ENCODE measurements at regions not wholly inside any gene's neighbourhood (a gene's known extent, or its start where the extent isn't known, plus 50 kb on each side); places are given as distances from the start of the nearest gene placed in this dataset.

- H3K27me3 Mint-ChIP-seq (ENCODE audit: insufficient read depth, low read depth), result no peaks in the 10 kb centered on the region
- no peaks in the 10 kb centered on the region for H3K36me3 Mint-ChIP-seq
- Histone ChIP-seq H3K79me2 (ENCODE audit: low read depth) (no peaks in the 10 kb centered on the region), H3K9me3 (ENCODE audit: low read depth) (peaks cover 3% of the 10 kb centered on the region), H3K4me1 (peaks cover 21% of the 10 kb centered on the region), H3K4me2 (peak overlapping the region; percentile 65), H4K20me1 (ENCODE audit: low read depth) (no peaks in the 10 kb centered on the region), H3K9ac (no peak overlapping the region), H3K4me3 (no peak overlapping the region), H3K27ac (no peak overlapping the region), H3F3A (ENCODE audit: low read depth) (peaks cover 5% of the 10 kb centered on the region), H2AFZ (replicated peaks) (no peak overlapping the region), H3K27me3 (no peaks in the 10 kb centered on the region), H3K36me3 (no peaks in the 10 kb centered on the region)
- H3K27ac Mint-ChIP-seq, result no peak overlapping the region
- H3K4me3 Mint-ChIP-seq, result no peak overlapping the region
- peaks cover 16% of the 10 kb centered on the region for H3K9me3 Mint-ChIP-seq
- DNase-seq (ENCODE audit: low spot score), result peak; percentile 45
- H3K4me1 Mint-ChIP-seq, result peaks cover 7% of the 10 kb centered on the region
- TF ChIP-seq EZH2phosphoT487 (IDR thresholded peaks at IDR 0.05) (no peak), EZH2 (IDR thresholded peaks at IDR 0.05) (no peak)
- TF ChIP-seq, protein P1, sequence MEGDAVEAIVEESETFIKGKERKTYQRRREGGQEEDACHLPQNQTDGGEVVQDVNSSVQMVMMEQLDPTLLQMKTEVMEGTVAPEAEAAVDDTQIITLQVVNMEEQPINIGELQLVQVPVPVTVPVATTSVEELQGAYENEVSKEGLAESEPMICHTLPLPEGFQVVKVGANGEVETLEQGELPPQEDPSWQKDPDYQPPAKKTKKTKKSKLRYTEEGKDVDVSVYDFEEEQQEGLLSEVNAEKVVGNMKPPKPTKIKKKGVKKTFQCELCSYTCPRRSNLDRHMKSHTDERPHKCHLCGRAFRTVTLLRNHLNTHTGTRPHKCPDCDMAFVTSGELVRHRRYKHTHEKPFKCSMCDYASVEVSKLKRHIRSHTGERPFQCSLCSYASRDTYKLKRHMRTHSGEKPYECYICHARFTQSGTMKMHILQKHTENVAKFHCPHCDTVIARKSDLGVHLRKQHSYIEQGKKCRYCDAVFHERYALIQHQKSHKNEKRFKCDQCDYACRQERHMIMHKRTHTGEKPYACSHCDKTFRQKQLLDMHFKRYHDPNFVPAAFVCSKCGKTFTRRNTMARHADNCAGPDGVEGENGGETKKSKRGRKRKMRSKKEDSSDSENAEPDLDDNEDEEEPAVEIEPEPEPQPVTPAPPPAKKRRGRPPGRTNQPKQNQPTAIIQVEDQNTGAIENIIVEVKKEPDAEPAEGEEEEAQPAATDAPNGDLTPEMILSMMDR (IDR thresholded peaks at IDR 0.05), result no peak
These were observed 128.1 kb downstream of the ASCL1 start for GRCh38 chr12:103085541-103085940.

DNA sequence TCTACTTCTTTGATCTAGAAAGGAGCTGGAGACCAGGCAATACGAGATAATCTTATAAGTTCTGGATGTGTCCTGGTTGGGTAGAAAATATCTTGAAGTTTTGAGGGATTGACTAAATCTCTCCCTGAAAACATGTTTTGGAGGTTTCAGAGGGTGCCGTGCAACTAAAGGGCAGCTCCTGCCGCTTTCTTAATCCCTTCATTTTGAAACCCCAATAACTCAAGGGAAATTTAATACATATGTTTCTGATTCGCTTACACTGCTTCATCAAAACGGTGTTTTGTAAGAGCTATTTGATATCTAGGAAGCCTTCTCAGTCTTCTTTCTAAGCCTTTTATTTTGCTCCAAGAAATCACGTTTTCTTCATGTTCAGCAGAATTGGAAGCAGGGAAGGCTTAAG is 129.0 kb downstream of the ASCL1 start:
- H3K36me3 Mint-ChIP-seq, result no peaks in the 10 kb centered on the region
- TF ChIP-seq, protein P1 (IDR thresholded peaks at IDR 0.05), result no peak
- no peak for TF ChIP-seq EZH2 (IDR thresholded peaks at IDR 0.05)
- TF ChIP-seq EZH2phosphoT487 (IDR thresholded peaks at IDR 0.05), result no peak
- no peak for DNase-seq (ENCODE audit: low spot score)
- H3K36me3 ChIP-seq, result no peaks in the 10 kb centered on the region
- H3F3A ChIP-seq (ENCODE audit: low read depth), result peaks cover 5% of the 10 kb centered on the region
- no peaks in the 10 kb centered on the region for H3K27me3 ChIP-seq
- peak overlapping the region; percentile 65 for H3K4me2 ChIP-seq
- peaks cover 30% of the 10 kb centered on the region for H3K4me1 ChIP-seq
- no peak overlapping the region for H3K9ac ChIP-seq
- no peaks in the 10 kb centered on the region for H3K9me3 ChIP-seq (ENCODE audit: low read depth)
- H4K20me1 ChIP-seq (ENCODE audit: low read depth), result no peaks in the 10 kb centered on the region
- H3K4me3 Mint-ChIP-seq, result no peak overlapping the region
- H3K79me2 ChIP-seq (ENCODE audit: low read depth), result no peaks in the 10 kb centered on the region
- H2AFZ ChIP-seq (replicated peaks), result no peak overlapping the region
- H3K4me3 ChIP-seq, result no peak overlapping the region
- H3K9me3 Mint-ChIP-seq, result peaks cover 10% of the 10 kb centered on the region
- peaks cover 10% of the 10 kb centered on the region for H3K4me1 Mint-ChIP-seq
- no peak overlapping the region for H3K27ac ChIP-seq
- H3K27me3 Mint-ChIP-seq (ENCODE audit: insufficient read depth, low read depth), result no peaks in the 10 kb centered on the region
- H3K27ac Mint-ChIP-seq, result no peak overlapping the region

DNA sequence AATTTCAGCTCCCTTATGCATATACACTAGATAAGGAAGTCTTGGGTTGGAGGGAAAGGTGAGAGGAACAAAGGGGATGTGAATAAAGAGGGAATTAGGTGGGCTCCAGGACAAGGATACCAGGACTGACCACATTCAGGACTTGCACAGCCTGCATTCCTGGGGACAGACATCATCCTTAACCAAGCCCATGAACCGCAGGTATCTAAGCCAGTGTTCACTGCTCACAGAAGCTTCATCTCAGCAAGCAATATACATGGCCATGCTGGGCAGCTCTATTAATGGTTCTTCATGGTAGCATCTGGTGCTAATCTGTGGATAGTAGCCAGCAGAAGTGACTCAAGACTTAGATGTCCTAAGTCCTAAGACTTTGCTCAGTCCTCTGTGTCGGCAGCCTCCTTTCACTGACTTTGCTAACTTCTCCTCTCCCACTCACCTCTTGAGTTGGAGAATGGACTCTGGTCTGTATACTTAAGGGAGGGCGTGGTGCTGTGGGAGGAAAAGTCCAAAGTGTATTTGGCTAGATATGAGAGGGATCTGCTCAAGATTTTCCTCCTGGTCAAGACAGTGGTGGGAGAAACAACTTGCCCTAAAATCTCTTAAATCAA is 136.1 kb downstream of the ASCL1 start:
- no peak overlapping the region for H3K4me3 ChIP-seq
- TF ChIP-seq, protein P1 (IDR thresholded peaks at IDR 0.05), result no peak
- TF ChIP-seq EZH2phosphoT487 (IDR thresholded peaks at IDR 0.05) (no peak), EZH2 (IDR thresholded peaks at IDR 0.05) (no peak)
- no peaks in the 10 kb centered on the region for H3K36me3 Mint-ChIP-seq
- peaks cover 17% of the 10 kb centered on the region for H3K4me1 ChIP-seq
- peaks cover 8% of the 10 kb centered on the region for H3K4me1 Mint-ChIP-seq
- H3K9ac ChIP-seq, result no peak overlapping the region
- H3F3A ChIP-seq (ENCODE audit: low read depth), result no peaks in the 10 kb centered on the region
- no peak overlapping the region for H3K27ac Mint-ChIP-seq
- H3K9me3 ChIP-seq (ENCODE audit: low read depth), result no peaks in the 10 kb centered on the region
- H4K20me1 ChIP-seq (ENCODE audit: low read depth), result no peaks in the 10 kb centered on the region
- no peak for DNase-seq (ENCODE audit: low spot score)
- no peak overlapping the region for H3K27ac ChIP-seq
- H3K4me3 Mint-ChIP-seq, result no peak overlapping the region
- peaks cover 2% of the 10 kb centered on the region for H3K27me3 Mint-ChIP-seq (ENCODE audit: insufficient read depth, low read depth)
- no peak overlapping the region for H3K4me2 ChIP-seq
- no peak overlapping the region for H2AFZ ChIP-seq (replicated peaks)
- no peaks in the 10 kb centered on the region for H3K9me3 Mint-ChIP-seq
- no peaks in the 10 kb centered on the region for H3K27me3 ChIP-seq
- no peaks in the 10 kb centered on the region for H3K36me3 ChIP-seq
- H3K79me2 ChIP-seq (ENCODE audit: low read depth), result no peaks in the 10 kb centered on the region
